ENCODE measurements at regions not wholly inside any gene's neighbourhood (a gene's known extent, or its start where the extent isn't known, plus 50 kb on each side); places are given as distances from the start of the nearest gene placed in this dataset.

- no peak for TF ChIP-seq CTCF (IDR thresholded peaks at IDR 0.05; ENCODE audit: unreplicated experiment)
- Mint-ChIP-seq H3K4me1 (ENCODE audit: unreplicated experiment) (peaks cover 8% of the 10 kb centered on the region), H3K36me3 (ENCODE audit: low read depth, unreplicated experiment) (peaks cover 4% of the 10 kb centered on the region), H3K27me3 (ENCODE audit: unreplicated experiment) (peaks cover 9% of the 10 kb centered on the region), H3K4me3 (ENCODE audit: unreplicated experiment) (no peak overlapping the region), H3K27ac (ENCODE audit: unreplicated experiment) (no peak overlapping the region), H3K9me3 (ENCODE audit: unreplicated experiment) (no peaks in the 10 kb centered on the region)
- DNase-seq (ENCODE audit: low spot score) = no peak
These were observed 118.1 kb downstream of the SMIM20 start for GRCh38 chr4:26032142-26032541.

DNA sequence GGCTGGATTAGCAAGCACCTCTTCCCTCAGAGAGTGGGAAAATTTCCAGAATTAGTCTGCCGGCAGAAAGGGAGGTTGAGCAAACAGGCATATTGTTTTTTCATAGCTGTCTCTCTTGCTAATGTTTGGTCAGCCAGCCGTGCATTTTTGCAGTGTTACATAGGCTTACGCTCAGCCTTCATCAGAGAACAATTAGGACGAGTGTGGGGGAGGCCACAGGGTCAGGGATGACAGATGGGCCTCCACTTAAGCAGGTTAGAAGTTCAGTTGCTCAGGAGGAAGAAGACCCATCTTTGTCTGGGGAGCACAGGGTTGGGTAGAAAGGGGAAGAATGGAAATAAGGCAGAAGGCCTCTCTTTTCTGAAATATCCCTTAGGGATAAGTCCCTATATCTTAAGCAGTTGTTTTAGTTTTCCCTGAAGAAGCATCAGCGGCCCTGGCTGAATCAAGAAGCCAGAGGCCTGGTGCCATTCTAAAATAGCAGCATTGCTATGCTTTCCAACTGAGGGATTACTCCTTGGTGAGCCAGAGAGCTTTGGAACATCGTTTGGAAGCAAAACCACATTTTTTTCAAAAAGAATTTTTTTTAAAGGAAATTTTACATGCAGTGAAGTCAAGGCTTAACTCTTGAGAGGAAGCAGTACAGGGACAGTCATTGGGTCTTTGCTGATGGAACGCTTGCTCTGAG lies 118.8 kb downstream of the SMIM20 start:
- no peak overlapping the region for H3K27ac Mint-ChIP-seq (ENCODE audit: unreplicated experiment)
- H3K27me3 Mint-ChIP-seq (ENCODE audit: unreplicated experiment) = peaks cover 5% of the 10 kb centered on the region
- no peaks in the 10 kb centered on the region for H3K9me3 Mint-ChIP-seq (ENCODE audit: unreplicated experiment)
- peaks cover 8% of the 10 kb centered on the region for H3K4me1 Mint-ChIP-seq (ENCODE audit: unreplicated experiment)
- H3K4me3 Mint-ChIP-seq (ENCODE audit: unreplicated experiment) = no peak overlapping the region
- peaks cover 4% of the 10 kb centered on the region for H3K36me3 Mint-ChIP-seq (ENCODE audit: low read depth, unreplicated experiment)
- DNase-seq (ENCODE audit: low spot score) = no peak
- TF ChIP-seq CTCF (IDR thresholded peaks at IDR 0.05; ENCODE audit: unreplicated experiment) = no peak

GRCh38 chr4:26033389-26033788 lies 119.4 kb downstream of the SMIM20 start:
- no peak overlapping the region for H3K4me3 Mint-ChIP-seq (ENCODE audit: unreplicated experiment)
- peaks cover 4% of the 10 kb centered on the region for H3K36me3 Mint-ChIP-seq (ENCODE audit: low read depth, unreplicated experiment)
- no peak for TF ChIP-seq CTCF (IDR thresholded peaks at IDR 0.05; ENCODE audit: unreplicated experiment)
- H3K9me3 Mint-ChIP-seq (ENCODE audit: unreplicated experiment) = no peaks in the 10 kb centered on the region
- H3K27me3 Mint-ChIP-seq (ENCODE audit: unreplicated experiment) = peaks cover 4% of the 10 kb centered on the region
- H3K27ac Mint-ChIP-seq (ENCODE audit: unreplicated experiment) = no peak overlapping the region
- H3K4me1 Mint-ChIP-seq (ENCODE audit: unreplicated experiment) = peaks cover 8% of the 10 kb centered on the region
- no peak for DNase-seq (ENCODE audit: low spot score)

DNA sequence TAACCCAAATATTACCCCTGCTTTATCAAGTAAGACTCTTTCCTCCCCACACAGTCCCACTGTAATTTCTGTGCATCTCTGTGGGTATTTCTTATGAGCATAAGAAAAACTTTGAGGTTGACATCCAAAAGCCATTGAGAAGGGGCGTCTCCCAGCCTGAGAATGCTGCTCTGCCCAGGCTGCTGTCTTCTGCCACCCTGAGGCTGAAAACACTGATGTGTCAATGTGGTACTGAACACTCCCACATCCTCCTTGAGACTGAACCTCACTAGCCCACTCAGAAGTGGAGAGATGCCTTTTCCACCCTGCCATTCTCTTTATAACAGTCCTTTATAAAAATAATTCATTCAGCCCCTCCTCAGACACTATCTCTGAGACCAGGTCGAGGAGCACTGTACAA lies 120.8 kb downstream of the SMIM20 start:
- peaks cover 8% of the 10 kb centered on the region for H3K4me1 Mint-ChIP-seq (ENCODE audit: unreplicated experiment)
- H3K9me3 Mint-ChIP-seq (ENCODE audit: unreplicated experiment) = no peaks in the 10 kb centered on the region

More for the DNA sequence above, 120.8 kb downstream of the SMIM20 start:
- Mint-ChIP-seq H3K27ac (ENCODE audit: unreplicated experiment) (no peak overlapping the region), H3K27me3 (ENCODE audit: unreplicated experiment) (peaks cover 4% of the 10 kb centered on the region), H3K36me3 (ENCODE audit: low read depth, unreplicated experiment) (peaks cover 4% of the 10 kb centered on the region), H3K4me3 (ENCODE audit: unreplicated experiment) (no peak overlapping the region)
- DNase-seq (ENCODE audit: low spot score) = no peak
- TF ChIP-seq CTCF (IDR thresholded peaks at IDR 0.05; ENCODE audit: unreplicated experiment) = no peak

Measured in endothelial cell (in vitro differentiated cells).